ENCODE measurements at regions not wholly inside any gene's neighbourhood (a gene's known extent, or its start where the extent isn't known, plus 50 kb on each side); places are given as distances from the start of the nearest gene placed in this dataset.

GRCh38 chr13:100845128-100845757 is 170.6 kb upstream of the TMTC4 start:
- TF ChIP-seq, protein P1, sequence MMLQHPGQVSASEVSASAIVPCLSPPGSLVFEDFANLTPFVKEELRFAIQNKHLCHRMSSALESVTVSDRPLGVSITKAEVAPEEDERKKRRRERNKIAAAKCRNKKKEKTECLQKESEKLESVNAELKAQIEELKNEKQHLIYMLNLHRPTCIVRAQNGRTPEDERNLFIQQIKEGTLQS (IDR thresholded peaks at IDR 0.05): no peak
- no peak for TF ChIP-seq CTCF (IDR thresholded peaks at IDR 0.05; ENCODE audit: low read depth, low read length, missing input control)
- no peak for TF ChIP-seq TAF1 (conservative IDR thresholded peaks at IDR 0.05)
- no peak for TF ChIP-seq ZBTB33 (IDR thresholded peaks at IDR 0.05)
- no peak for TF ChIP-seq JUND (IDR thresholded peaks at IDR 0.05)
- no peak for TF ChIP-seq HNF4A (conservative IDR thresholded peaks at IDR 0.05)
- no peak for TF ChIP-seq YY1 (IDR thresholded peaks at IDR 0.05)
- TF ChIP-seq, protein P2, sequence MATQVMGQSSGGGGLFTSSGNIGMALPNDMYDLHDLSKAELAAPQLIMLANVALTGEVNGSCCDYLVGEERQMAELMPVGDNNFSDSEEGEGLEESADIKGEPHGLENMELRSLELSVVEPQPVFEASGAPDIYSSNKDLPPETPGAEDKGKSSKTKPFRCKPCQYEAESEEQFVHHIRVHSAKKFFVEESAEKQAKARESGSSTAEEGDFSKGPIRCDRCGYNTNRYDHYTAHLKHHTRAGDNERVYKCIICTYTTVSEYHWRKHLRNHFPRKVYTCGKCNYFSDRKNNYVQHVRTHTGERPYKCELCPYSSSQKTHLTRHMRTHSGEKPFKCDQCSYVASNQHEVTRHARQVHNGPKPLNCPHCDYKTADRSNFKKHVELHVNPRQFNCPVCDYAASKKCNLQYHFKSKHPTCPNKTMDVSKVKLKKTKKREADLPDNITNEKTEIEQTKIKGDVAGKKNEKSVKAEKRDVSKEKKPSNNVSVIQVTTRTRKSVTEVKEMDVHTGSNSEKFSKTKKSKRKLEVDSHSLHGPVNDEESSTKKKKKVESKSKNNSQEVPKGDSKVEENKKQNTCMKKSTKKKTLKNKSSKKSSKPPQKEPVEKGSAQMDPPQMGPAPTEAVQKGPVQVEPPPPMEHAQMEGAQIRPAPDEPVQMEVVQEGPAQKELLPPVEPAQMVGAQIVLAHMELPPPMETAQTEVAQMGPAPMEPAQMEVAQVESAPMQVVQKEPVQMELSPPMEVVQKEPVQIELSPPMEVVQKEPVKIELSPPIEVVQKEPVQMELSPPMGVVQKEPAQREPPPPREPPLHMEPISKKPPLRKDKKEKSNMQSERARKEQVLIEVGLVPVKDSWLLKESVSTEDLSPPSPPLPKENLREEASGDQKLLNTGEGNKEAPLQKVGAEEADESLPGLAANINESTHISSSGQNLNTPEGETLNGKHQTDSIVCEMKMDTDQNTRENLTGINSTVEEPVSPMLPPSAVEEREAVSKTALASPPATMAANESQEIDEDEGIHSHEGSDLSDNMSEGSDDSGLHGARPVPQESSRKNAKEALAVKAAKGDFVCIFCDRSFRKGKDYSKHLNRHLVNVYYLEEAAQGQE (IDR thresholded peaks at IDR 0.05): no peak
- no peak for TF ChIP-seq EGR1 (IDR thresholded peaks at IDR 0.05; ENCODE audit: low read depth in 2 of 2)
- TF ChIP-seq, protein P3, sequence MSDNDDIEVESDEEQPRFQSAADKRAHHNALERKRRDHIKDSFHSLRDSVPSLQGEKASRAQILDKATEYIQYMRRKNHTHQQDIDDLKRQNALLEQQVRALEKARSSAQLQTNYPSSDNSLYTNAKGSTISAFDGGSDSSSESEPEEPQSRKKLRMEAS (IDR thresholded peaks at IDR 0.05): no peak
- no peak for TF ChIP-seq RAD21 (IDR thresholded peaks at IDR 0.05)
- no peak for TF ChIP-seq GABPA (IDR thresholded peaks at IDR 0.05 in 1 of 2, conservative IDR thresholded peaks at IDR 0.05 in 1 of 2)
- TF ChIP-seq NR2F2 (IDR thresholded peaks at IDR 0.05): no peak
- TF ChIP-seq SP1 (IDR thresholded peaks at IDR 0.05): no peak

Data from liver (tissue), 3 donors.